K562 (cell line): ENCODE measurements at regions not wholly inside any gene's neighbourhood (a gene's known extent, or its start where the extent isn't known, plus 50 kb on each side); places are given as distances from the start of the nearest gene placed in this dataset.

Experiments
- ATAC-seq: fragments of 200-7000 bp; cut with Tn5 transposase; 3 replicates; pipeline ENCODE4 v1.9.1; 2020; ENCODE audit warnings: moderate library complexity
- BruUV-seq: library from RNA; stranded (reverse); fragments of 400-500 nt; replicated peaks from 2 replicates; lab custom pipeline; 2021; lab: Mats Ljungman, UMichigan
- CTCF ChIA-PET: fragments of 300-600 bp; formaldehyde crosslinking; extraction: SDS; loops from one replicate; lab custom pipeline; 2021; ENCODE audit warnings: low intra/inter-chr PET ratio; lab: Yijun Ruan, JAX
- POLR2A ChIA-PET: fragments of 300-600, 350-650 bp; sonication (Branson Sonifier 250); formaldehyde crosslinking; extraction: SDS; loops from one replicate; lab custom pipeline; 2021; ENCODE audit warnings: antibody characterized with exemption, inconsistent platforms; lab: Yijun Ruan, JAX
- DNase-seq, 4 experiments: peaks; one replicate each; pipeline versions ENCODE4 v3.0.0 to v3.0.0-alpha.2; 2011 to 2018; ENCODE audit warnings: low spot score in 3 of 4, mixed read lengths in 3 of 4; ENCODE audit errors: extremely low read depth in 1 of 4
- FAIRE-seq: peaks from 2 replicates; lab custom pipeline; 2011; peaks lifted over from hg19 to GRCh38; lab: Jason Lieb, UNC
- H2AFZ ChIP-seq: 2 replicates; pipeline ENCODE4 v1.6.0; 2011; ENCODE audit warnings: low read depth, low read length, control low read depth, inconsistent platforms
- H3K27ac ChIP-seq: fragments of 200-600 bp; 3 replicates; pipeline ENCODE4 v1.8.0; 2011; ENCODE audit warnings: low read depth, mild to moderate bottlenecking, control low read depth, inconsistent platforms, low read length, moderate library complexity, mixed read lengths; ENCODE audit errors: extremely low read depth
- H3K27me3 ChIP-seq, 2 experiments: fragments of 300-600 bp in 1 of 2; 2 replicates in 1 of 2; 3 replicates in 1 of 2; pipeline versions ENCODE4 v1.6.0 to v1.8.0; 2011; ENCODE audit warnings: inconsistent platforms in 2 of 2, low read length in 2 of 2, mild to moderate bottlenecking in 1 of 2, mixed read lengths in 1 of 2, moderate library complexity in 1 of 2; ENCODE audit not compliant: control insufficient read depth in 2 of 2, insufficient read depth in 2 of 2
- H3K36me3 ChIP-seq: fragments of 300-600 bp; 3 replicates; pipeline ENCODE4 v1.8.0; 2011; ENCODE audit warnings: mild to moderate bottlenecking, low read length, inconsistent platforms; ENCODE audit not compliant: control insufficient read depth, insufficient read depth
- H3K4me1 ChIP-seq, 2 experiments: fragments of 200-600 bp in 1 of 2; replicated peaks in 1 of 2; 2 replicates in 1 of 2; 3 replicates in 1 of 2; pipeline versions ENCODE4 v1.5.1 to v1.8.0; 2011; ENCODE audit warnings: inconsistent platforms in 2 of 2, low read length in 2 of 2, mild to moderate bottlenecking in 1 of 2, mixed read lengths in 1 of 2, moderate library complexity in 1 of 2; ENCODE audit not compliant: control insufficient read depth in 2 of 2, insufficient read depth in 2 of 2
- H3K4me2 ChIP-seq: 2 replicates; pipeline ENCODE4 v1.6.1; 2011; ENCODE audit warnings: low read length, control low read depth, inconsistent platforms, mixed read lengths; ENCODE audit not compliant: insufficient read depth
- H3K4me3 ChIP-seq: fragments of 200-600 bp; sonication (generic), shearing (Covaris generic); 2 replicates; pipeline ENCODE4 v1.5.1; 2016; ENCODE audit warnings: control low read depth, inconsistent platforms
- H3K79me2 ChIP-seq: fragments of 200-600 bp; 3 replicates; pipeline ENCODE4 v1.8.0; 2011; ENCODE audit warnings: low read length, inconsistent platforms; ENCODE audit not compliant: control insufficient read depth, insufficient read depth
- H3K9ac ChIP-seq, 2 experiments: 2 replicates each; pipeline versions ENCODE4 v1.6.0 to v1.6.1; 2011; ENCODE audit warnings: low read depth in 2 of 2, low read length in 2 of 2, control low read depth in 1 of 2, inconsistent platforms in 1 of 2, mild to moderate bottlenecking in 1 of 2, mixed read lengths in 1 of 2; ENCODE audit not compliant: insufficient read depth in 1 of 2
- H3K9me1 ChIP-seq: one replicate; pipeline ENCODE4 v1.6.0; 2011; ENCODE audit warnings: inconsistent platforms, mild to moderate bottlenecking, low read length, moderate library complexity; ENCODE audit not compliant: control insufficient read depth, insufficient read depth
- H3K9me3 ChIP-seq: replicated peaks from 2 replicates; pipeline ENCODE4 v1.5.1; 2011; ENCODE audit warnings: low read depth, low read length, inconsistent platforms; ENCODE audit not compliant: control insufficient read depth, insufficient read depth
- H4K20me1 ChIP-seq: replicated peaks from 2 replicates; pipeline ENCODE4 v1.6.1; 2011; ENCODE audit warnings: low read length, inconsistent platforms, mixed read lengths; ENCODE audit not compliant: control insufficient read depth, insufficient read depth
- SIN3B ChIP-seq: fragments of 450-650 bp; IDR thresholded peaks from 2 replicates; pipeline ENCODE4 v1.6.1; 2017; ENCODE audit warnings: low read depth, mild to moderate bottlenecking, moderate library complexity
- WGBS: fragments of 100-300 bp; shearing (Covaris generic); methylation state at CpG from one replicate; pipeline ENCODE4 v1.1.6; 2016; ENCODE audit warnings: low coverage, mixed read lengths; ENCODE audit not compliant: insufficient coverage; ENCODE audit errors: missing lambda C conversion rate; 5-methylcytosine and 5-hydroxymethylcytosine counted together
- in situ Hi-C: fragments of 300-500 bp; cut with MboI; formaldehyde crosslinking; loops from 4 replicates; pipeline ENCODE4 v1.15.0; 2018; ENCODE audit warnings: inconsistent platforms, mixed read lengths
- intact Hi-C: fragments of 100-400 bp; cut with micrococcal nuclease; formaldehyde crosslinking; loops from 2 replicates; pipeline ENCODE4 v1.14.2; 2022
- TF ChIP-seq, protein P1 (sequence below), 3 experiments: IDR thresholded peaks in 2 of 3; conservative IDR thresholded peaks in 1 of 3; 2 replicates each; pipeline ENCODE4 v1.5.1; 2011 to 2012; ENCODE audit warnings: low read length in 3 of 3, mild to moderate bottlenecking in 3 of 3, control low read depth in 2 of 3, improper control_type of control experiment in 1 of 3, inconsistent platforms in 1 of 3, low read depth in 1 of 3, mixed read lengths in 1 of 3, moderate library complexity in 1 of 3; ENCODE audit not compliant: insufficient read depth in 2 of 3
- TF ChIP-seq, protein P2 (sequence below): fragments of 250-450 bp; sonication (Bioruptor Pico); IDR thresholded peaks from 2 replicates; pipeline ENCODE4 v1.5.0; 2022; ENCODE audit warnings: mild to moderate bottlenecking

DNA sequence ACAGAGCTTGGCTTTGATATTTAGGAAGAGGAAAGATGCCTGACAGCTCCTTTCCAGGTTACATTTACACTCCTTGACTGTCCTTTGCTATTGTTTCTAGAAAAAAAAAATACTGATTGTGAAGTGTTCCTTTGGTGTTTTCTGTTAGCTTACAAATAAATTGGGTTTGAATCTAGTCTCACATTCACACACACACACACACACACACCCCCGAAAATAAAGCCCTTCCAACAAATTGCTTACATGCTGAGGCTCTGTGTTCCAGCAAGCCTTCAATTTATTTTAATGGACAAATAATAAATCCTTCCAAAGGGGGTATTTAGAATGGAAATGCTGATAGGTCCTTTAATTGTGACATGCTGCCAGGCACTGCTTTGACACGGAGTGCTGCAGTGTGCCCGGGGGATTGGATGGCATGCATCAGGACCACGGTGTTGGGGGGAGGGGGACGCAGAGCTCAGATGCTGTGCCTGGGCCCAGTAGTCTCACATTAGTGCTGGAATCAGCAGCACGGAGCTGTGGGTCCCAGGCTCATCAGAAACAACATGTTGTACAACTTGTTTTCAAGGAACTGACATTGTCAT, 199.9 kb downstream of the CD83 start:
- ChIA-PET POLR2A (interaction anchor here (1.1 kb wide), 1 partner anchor 9 kb away, joined by 4 read pairs; no protein-coding TSS in a partner anchor), CTCF (no interaction called here)
- BruUV-seq: no TSS peak
- no peak overlapping the region for H3K9ac ChIP-seq
- in situ Hi-C loops (no loop called here), intact Hi-C loops (no loop called here)
- no peaks in the 10 kb centered on the region for H3K9me1 ChIP-seq
- 2% methylated on average over 6 of the region's 6 CpGs for WGBS
- DNase-seq (no peak), FAIRE-seq (no peak), ATAC-seq (no peak)
- H3K9me3 ChIP-seq: no peaks in the 10 kb centered on the region
- H3K79me2 ChIP-seq: no peaks in the 10 kb centered on the region
- no peaks in the 10 kb centered on the region for H3K36me3 ChIP-seq
- H3K27ac ChIP-seq: no peak overlapping the region
- no peak overlapping the region for H2AFZ ChIP-seq
- H3K4me1 ChIP-seq: no peaks in the 10 kb centered on the region
- H4K20me1 ChIP-seq: peaks cover 2% of the 10 kb centered on the region; the same call in 1 of the 2 replicates
- TF ChIP-seq, protein P1, sequence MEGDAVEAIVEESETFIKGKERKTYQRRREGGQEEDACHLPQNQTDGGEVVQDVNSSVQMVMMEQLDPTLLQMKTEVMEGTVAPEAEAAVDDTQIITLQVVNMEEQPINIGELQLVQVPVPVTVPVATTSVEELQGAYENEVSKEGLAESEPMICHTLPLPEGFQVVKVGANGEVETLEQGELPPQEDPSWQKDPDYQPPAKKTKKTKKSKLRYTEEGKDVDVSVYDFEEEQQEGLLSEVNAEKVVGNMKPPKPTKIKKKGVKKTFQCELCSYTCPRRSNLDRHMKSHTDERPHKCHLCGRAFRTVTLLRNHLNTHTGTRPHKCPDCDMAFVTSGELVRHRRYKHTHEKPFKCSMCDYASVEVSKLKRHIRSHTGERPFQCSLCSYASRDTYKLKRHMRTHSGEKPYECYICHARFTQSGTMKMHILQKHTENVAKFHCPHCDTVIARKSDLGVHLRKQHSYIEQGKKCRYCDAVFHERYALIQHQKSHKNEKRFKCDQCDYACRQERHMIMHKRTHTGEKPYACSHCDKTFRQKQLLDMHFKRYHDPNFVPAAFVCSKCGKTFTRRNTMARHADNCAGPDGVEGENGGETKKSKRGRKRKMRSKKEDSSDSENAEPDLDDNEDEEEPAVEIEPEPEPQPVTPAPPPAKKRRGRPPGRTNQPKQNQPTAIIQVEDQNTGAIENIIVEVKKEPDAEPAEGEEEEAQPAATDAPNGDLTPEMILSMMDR (IDR thresholded peaks at IDR 0.05 in 2 of 3, conservative IDR thresholded peaks at IDR 0.05 in 1 of 3; ENCODE audit: insufficient read depth in 2 of 3, low read depth in 1 of 3, low read length in 3 of 3): 0 out of 6 replicates have a peak, but pooled peaks of 1 of the 3 experiments have one; percentile 4
- TF ChIP-seq, protein P2, sequence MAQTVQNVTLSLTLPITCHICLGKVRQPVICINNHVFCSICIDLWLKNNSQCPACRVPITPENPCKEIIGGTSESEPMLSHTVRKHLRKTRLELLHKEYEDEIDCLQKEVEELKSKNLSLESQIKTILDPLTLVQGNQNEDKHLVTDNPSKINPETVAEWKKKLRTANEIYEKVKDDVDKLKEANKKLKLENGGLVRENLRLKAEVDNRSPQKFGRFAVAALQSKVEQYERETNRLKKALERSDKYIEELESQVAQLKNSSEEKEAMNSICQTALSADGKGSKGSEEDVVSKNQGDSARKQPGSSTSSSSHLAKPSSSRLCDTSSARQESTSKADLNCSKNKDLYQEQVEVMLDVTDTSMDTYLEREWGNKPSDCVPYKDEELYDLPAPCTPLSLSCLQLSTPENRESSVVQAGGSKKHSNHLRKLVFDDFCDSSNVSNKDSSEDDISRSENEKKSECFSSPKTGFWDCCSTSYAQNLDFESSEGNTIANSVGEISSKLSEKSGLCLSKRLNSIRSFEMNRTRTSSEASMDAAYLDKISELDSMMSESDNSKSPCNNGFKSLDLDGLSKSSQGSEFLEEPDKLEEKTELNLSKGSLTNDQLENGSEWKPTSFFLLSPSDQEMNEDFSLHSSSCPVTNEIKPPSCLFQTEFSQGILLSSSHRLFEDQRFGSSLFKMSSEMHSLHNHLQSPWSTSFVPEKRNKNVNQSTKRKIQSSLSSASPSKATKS: no peak
- TF ChIP-seq SIN3B: no peak
- TF ChIP-seq, all 486 proteins: peak for 1
- no peak overlapping the region for H3K4me2 ChIP-seq
- peaks cover 3 to 26% of the 10 kb centered on the region in 2 experiments; a peak in 4 of 5 replicates for H3K27me3 ChIP-seq
- no peak overlapping the region for H3K4me3 ChIP-seq
